GM12878 (cell line): ENCODE measurements at regions not wholly inside any gene's neighbourhood (a gene's known extent, or its start where the extent isn't known, plus 50 kb on each side); places are given as distances from the start of the nearest gene placed in this dataset.

ENCODE experiments used
- ATAC-seq: fragments of 200-7000 bp; cut with Tn5 transposase; 3 replicates; pipeline ENCODE4 v1.9.1; 2020; ENCODE audit warnings: mild to moderate bottlenecking, moderate library complexity
- BruUV-seq: library from RNA; stranded (reverse); fragments of 400-500 nt; replicated peaks from 2 replicates; lab custom pipeline; 2021; lab: Mats Ljungman, UMichigan
- CTCF ChIA-PET: fragments of 300-600 bp; sonication (Branson Sonifier 250); formaldehyde crosslinking; extraction: SDS; loops from one replicate; lab custom pipeline; 2021; ENCODE audit warnings: inconsistent platforms; lab: Yijun Ruan, JAX
- POLR2A ChIA-PET: fragments of 350-600 bp; formaldehyde crosslinking; extraction: SDS; loops from one replicate; lab custom pipeline; 2021; ENCODE audit warnings: inconsistent platforms; lab: Charles Lee
- RAD21 ChIA-PET: fragments of 300-600 bp; sonication (Branson Sonifier 250); formaldehyde crosslinking; loops from one replicate; lab custom pipeline; 2023; ENCODE audit warnings: antibody characterized with exemption; ENCODE audit not compliant: unreplicated experiment; lab: Charles Lee
- SMC1A ChIA-PET: fragments of 300-600 bp; sonication (Branson Sonifier 250); formaldehyde crosslinking; loops from one replicate; lab custom pipeline; 2023; ENCODE audit not compliant: unreplicated experiment, uncharacterized antibody; lab: Charles Lee
- DNase-seq: peaks from one replicate; pipeline ENCODE4 v3.0.0-alpha.2; 2011; ENCODE audit warnings: low read depth, low spot score
- FAIRE-seq: peaks from 3 replicates; lab custom pipeline; 2011; peaks lifted over from hg19 to GRCh38; lab: Jason Lieb, UNC
- H2AFZ ChIP-seq: 2 replicates; pipeline ENCODE4 v1.6.0; 2011; ENCODE audit warnings: low read depth, low read length, control low read depth; ENCODE audit not compliant: control insufficient read depth
- H3K27ac ChIP-seq: 2 replicates; pipeline ENCODE4 v1.5.1; 2011; ENCODE audit warnings: control low read depth; ENCODE audit not compliant: control insufficient read depth, insufficient read depth
- H3K27me3 ChIP-seq, 2 experiments: replicated peaks in 1 of 2; 2 replicates each; pipeline versions ENCODE4 v1.6.0 to v1.6.1; 2011; ENCODE audit warnings: low read length in 1 of 2; ENCODE audit not compliant: control insufficient read depth in 2 of 2, insufficient read depth in 2 of 2
- H3K36me3 ChIP-seq, 2 experiments: 2 replicates each; pipeline ENCODE4 v1.5.1; 2011; ENCODE audit warnings: low read length in 1 of 2; ENCODE audit not compliant: control insufficient read depth in 2 of 2, insufficient read depth in 2 of 2
- H3K4me1 ChIP-seq: 2 replicates; pipeline ENCODE4 v1.6.1; 2011; ENCODE audit warnings: mild to moderate bottlenecking, low read length, moderate library complexity, mixed read lengths; ENCODE audit not compliant: control insufficient read depth, insufficient read depth
- H3K4me2 ChIP-seq: 2 replicates; pipeline ENCODE4 v1.6.0; 2011; ENCODE audit warnings: control low read depth; ENCODE audit not compliant: control insufficient read depth, insufficient read depth
- H3K4me3 ChIP-seq: fragments of 200-600 bp; sonication (generic); 2 replicates; pipeline ENCODE4 v1.5.1; 2016
- H3K79me2 ChIP-seq: 2 replicates; pipeline ENCODE4 v1.6.0; 2011; ENCODE audit warnings: low read length; ENCODE audit not compliant: control insufficient read depth, insufficient read depth
- H3K9ac ChIP-seq: 2 replicates; pipeline ENCODE4 v1.8.0; 2011; ENCODE audit warnings: low read length, control low read depth, mixed read lengths; ENCODE audit not compliant: control insufficient read depth, insufficient read depth
- H3K9me3 ChIP-seq: replicated peaks from 3 replicates; pipeline ENCODE4 v1.5.1; 2011; ENCODE audit warnings: mild to moderate bottlenecking, low read length; ENCODE audit not compliant: control insufficient read depth, insufficient read depth
- H4K20me1 ChIP-seq: 2 replicates; pipeline ENCODE4 v1.6.0; 2011; ENCODE audit not compliant: control insufficient read depth, insufficient read depth
- DPF2 ChIP-seq: fragments of 450-650 bp; IDR thresholded peaks from 2 replicates; pipeline ENCODE4 v1.6.1; 2017; ENCODE audit warnings: mild to moderate bottlenecking
- ETV6 ChIP-seq, 2 experiments: fragments of 450-650 bp in 1 of 2; IDR thresholded peaks in 1 of 2; conservative IDR thresholded peaks in 1 of 2; 2 replicates each; pipeline ENCODE4 v1.6.1; 2014; ENCODE audit warnings: antibody characterized with exemption in 1 of 2, borderline replicate concordance in 1 of 2, low read depth in 1 of 2, mild to moderate bottlenecking in 1 of 2, moderate library complexity in 1 of 2
- HDAC6 ChIP-seq: fragments of 200-600 bp; sonication (generic); IDR thresholded peaks from one replicate; pipeline ENCODE4 v1.8.0; 2017; ENCODE audit warnings: antibody characterized with exemption; ENCODE audit not compliant: unreplicated experiment
- MEF2B ChIP-seq: fragments of 450-650 bp; IDR thresholded peaks from 2 replicates; pipeline ENCODE4 v1.6.1; 2018; ENCODE audit warnings: mild to moderate bottlenecking, moderate library complexity; ENCODE audit not compliant: partially characterized antibody, poor library complexity, severe bottlenecking
- NRF1 ChIP-seq: conservative IDR thresholded peaks from 2 replicates; pipeline ENCODE4 v1.6.1; 2011; ENCODE audit warnings: mild to moderate bottlenecking, low read depth, low read length, improper control_type of control experiment
- RFX5 ChIP-seq: IDR thresholded peaks from 2 replicates; pipeline ENCODE4 v1.6.1; 2011; ENCODE audit warnings: low read depth, low read length, improper control_type of control experiment
- SMAD1 ChIP-seq: fragments of 450-650 bp; IDR thresholded peaks from 2 replicates; pipeline ENCODE4 v1.6.1; 2018; ENCODE audit warnings: mild to moderate bottlenecking, low read depth; ENCODE audit not compliant: partially characterized antibody
- WGBS: methylation state at CpG from one replicate; pipeline ENCODE4 v1.1.6; 2016; ENCODE audit warnings: low lambda C conversion rate; ENCODE audit not compliant: insufficient replicate concordance, insufficient coverage; ENCODE audit errors: missing lambda C conversion rate; 5-methylcytosine and 5-hydroxymethylcytosine counted together
- in situ Hi-C: fragments of 300-500 bp; cut with MboI; formaldehyde crosslinking; loops from 9 replicates; pipeline ENCODE4 v1.14.3; 2018; ENCODE audit warnings: mixed read lengths
- intact Hi-C: fragments of 100-400 bp; cut with micrococcal nuclease; formaldehyde crosslinking; loops from one replicate; pipeline ENCODE4 v1.14.2; 2022; ENCODE audit not compliant: unreplicated experiment
- TF ChIP-seq, protein P1 (sequence below): fragments of 450-650 bp; IDR thresholded peaks from 2 replicates; pipeline ENCODE4 v1.6.1; 2017; ENCODE audit warnings: borderline replicate concordance
- TF ChIP-seq, protein P2 (sequence below): fragments of 150-350 bp; IDR thresholded peaks from 2 replicates; pipeline ENCODE4 v1.6.1; 2016; ENCODE audit warnings: low read depth, low read length

GRCh38 chr9:2987679-2988078 is 143.8 kb upstream of the PUM3 start:
- TF ChIP-seq DPF2 (no peak), SMAD1 (no peak), NRF1 (no peak), RFX5 (no peak)
- TF ChIP-seq, protein P1, sequence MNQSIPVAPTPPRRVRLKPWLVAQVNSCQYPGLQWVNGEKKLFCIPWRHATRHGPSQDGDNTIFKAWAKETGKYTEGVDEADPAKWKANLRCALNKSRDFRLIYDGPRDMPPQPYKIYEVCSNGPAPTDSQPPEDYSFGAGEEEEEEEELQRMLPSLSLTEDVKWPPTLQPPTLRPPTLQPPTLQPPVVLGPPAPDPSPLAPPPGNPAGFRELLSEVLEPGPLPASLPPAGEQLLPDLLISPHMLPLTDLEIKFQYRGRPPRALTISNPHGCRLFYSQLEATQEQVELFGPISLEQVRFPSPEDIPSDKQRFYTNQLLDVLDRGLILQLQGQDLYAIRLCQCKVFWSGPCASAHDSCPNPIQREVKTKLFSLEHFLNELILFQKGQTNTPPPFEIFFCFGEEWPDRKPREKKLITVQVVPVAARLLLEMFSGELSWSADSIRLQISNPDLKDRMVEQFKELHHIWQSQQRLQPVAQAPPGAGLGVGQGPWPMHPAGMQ, result no peak
- intact Hi-C loops, result no loop called here
- H3K4me3 ChIP-seq, result no peak overlapping the region
- BruUV-seq, result no TSS peak
- ChIA-PET SMC1A (no interaction called here), POLR2A (no interaction called here), CTCF (no interaction called here), RAD21 (no interaction called here)
- H3K79me2 ChIP-seq, result no peaks in the 10 kb centered on the region
- in situ Hi-C loops, result no loop called here
- no peak for DNase-seq
- no peaks in the 10 kb centered on the region for H3K27me3 ChIP-seq
- no peak overlapping the region for H3K4me2 ChIP-seq
- H3K27ac ChIP-seq, result no peak overlapping the region
- H3K36me3 ChIP-seq, result no peaks in the 10 kb centered on the region
- H4K20me1 ChIP-seq, result no peaks in the 10 kb centered on the region
- ATAC-seq, result no peak
- no peaks in the 10 kb centered on the region for H3K4me1 ChIP-seq
- H3K9ac ChIP-seq, result no peak overlapping the region
- 15% methylated on average over 7 of the region's 7 CpGs for WGBS
- H3K9me3 ChIP-seq, result no peaks in the 10 kb centered on the region
- no peak overlapping the region for H2AFZ ChIP-seq
- FAIRE-seq, result no peak

DNA sequence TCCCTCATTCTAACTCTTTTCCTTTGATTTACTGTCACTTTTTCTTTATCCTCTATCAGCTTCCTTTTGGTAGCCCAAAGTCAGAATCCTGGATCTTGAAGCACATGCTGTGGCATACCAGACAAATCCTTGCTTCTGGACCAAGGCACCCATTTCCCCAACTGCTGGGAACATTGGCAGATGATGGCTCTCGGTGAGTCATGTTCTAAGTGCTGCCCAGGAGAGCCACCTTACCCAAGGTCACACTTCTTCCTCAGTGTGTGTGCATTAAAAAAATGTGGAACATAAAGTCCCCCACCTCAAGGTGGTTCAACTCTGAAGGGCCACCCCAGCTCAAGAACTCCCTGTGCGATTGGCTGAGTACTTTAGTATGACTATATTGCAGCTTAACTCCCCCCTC is 141.4 kb upstream of the PUM3 start:
- no peak for DNase-seq
- POLR2A ChIA-PET, result no interaction called here

More for the DNA sequence above, 141.4 kb upstream of the PUM3 start:
- no peaks in the 10 kb centered on the region for H3K36me3 ChIP-seq
- ChIA-PET CTCF (no interaction called here), RAD21 (no interaction called here), SMC1A (no interaction called here)
- TF ChIP-seq HDAC6 (no peak), ETV6 (conservative IDR thresholded peaks at IDR 0.05 in 1 of 2, IDR thresholded peaks at IDR 0.05 in 1 of 2; ENCODE audit: borderline replicate concordance in 1 of 2, low read depth in 1 of 2) (no peak), MEF2B (no peak)
- TF ChIP-seq, protein P2, sequence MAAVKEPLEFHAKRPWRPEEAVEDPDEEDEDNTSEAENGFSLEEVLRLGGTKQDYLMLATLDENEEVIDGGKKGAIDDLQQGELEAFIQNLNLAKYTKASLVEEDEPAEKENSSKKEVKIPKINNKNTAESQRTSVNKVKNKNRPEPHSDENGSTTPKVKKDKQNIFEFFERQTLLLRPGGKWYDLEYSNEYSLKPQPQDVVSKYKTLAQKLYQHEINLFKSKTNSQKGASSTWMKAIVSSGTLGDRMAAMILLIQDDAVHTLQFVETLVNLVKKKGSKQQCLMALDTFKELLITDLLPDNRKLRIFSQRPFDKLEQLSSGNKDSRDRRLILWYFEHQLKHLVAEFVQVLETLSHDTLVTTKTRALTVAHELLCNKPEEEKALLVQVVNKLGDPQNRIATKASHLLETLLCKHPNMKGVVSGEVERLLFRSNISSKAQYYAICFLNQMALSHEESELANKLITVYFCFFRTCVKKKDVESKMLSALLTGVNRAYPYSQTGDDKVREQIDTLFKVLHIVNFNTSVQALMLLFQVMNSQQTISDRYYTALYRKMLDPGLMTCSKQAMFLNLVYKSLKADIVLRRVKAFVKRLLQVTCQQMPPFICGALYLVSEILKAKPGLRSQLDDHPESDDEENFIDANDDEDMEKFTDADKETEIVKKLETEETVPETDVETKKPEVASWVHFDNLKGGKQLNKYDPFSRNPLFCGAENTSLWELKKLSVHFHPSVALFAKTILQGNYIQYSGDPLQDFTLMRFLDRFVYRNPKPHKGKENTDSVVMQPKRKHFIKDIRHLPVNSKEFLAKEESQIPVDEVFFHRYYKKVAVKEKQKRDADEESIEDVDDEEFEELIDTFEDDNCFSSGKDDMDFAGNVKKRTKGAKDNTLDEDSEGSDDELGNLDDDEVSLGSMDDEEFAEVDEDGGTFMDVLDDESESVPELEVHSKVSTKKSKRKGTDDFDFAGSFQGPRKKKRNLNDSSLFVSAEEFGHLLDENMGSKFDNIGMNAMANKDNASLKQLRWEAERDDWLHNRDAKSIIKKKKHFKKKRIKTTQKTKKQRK, result no peak
- no TSS peak for BruUV-seq
- no peak overlapping the region for H2AFZ ChIP-seq
- FAIRE-seq (no peak), ATAC-seq (no peak)
- H3K4me1 ChIP-seq, result no peaks in the 10 kb centered on the region
- H3K9me3 ChIP-seq, result no peaks in the 10 kb centered on the region
- WGBS, result 23% methylated on average over 2 of the region's 2 CpGs
- no peak overlapping the region for H3K4me3 ChIP-seq
- no peak overlapping the region for H3K4me2 ChIP-seq
- no peak overlapping the region for H3K27ac ChIP-seq
- no peaks in the 10 kb centered on the region for H4K20me1 ChIP-seq
- H3K27me3 ChIP-seq, result no peaks in the 10 kb centered on the region
- no peaks in the 10 kb centered on the region for H3K79me2 ChIP-seq
- no peak overlapping the region for H3K9ac ChIP-seq
- in situ Hi-C loops (no loop called here), intact Hi-C loops (no loop called here)
